ENCODE measurements at regions not wholly inside any gene's neighbourhood (a gene's known extent, or its start where the extent isn't known, plus 50 kb on each side); places are given as distances from the start of the nearest gene placed in this dataset.

DNA sequence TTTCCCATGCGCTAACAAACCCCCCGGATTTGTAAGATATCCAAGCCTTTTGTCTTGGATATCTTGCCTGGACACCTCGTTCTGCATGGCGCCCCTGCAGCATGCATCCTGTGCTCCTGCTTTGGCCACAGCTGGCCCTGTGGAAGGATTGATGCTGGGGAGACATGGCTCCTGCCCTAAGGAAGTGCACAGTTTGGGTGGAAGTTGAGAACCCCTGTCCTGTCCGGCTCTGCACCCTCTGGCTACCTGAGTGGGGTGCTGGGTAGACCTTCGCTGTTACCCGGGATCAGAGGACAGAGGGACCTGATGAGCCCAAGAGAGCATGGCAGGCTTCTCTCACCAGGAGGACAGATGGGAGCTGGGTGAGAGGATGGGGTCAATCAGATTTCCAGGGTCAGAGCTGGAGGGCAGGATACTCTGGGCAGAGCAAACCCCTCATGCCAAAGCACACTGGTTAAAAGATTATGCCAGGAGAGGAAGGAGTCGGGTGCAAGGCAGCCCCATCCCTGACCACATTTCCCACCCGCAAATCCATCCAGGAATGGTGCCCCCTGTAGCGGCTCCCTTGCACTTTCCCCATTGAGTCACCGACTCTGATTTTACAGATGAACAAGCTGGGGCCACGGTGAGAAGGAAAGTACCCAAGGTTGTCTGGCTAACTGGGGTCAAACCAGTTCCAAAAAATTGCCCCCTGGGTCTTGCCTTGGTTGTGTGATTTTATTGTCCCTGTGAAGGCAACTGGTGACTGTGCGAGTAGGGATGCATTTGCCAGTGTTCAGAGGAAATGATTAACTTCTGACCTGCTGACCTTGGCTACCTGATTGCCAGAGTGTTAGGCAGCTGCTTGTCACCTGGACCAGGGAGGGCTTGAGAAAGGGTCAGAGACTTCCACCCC lies 290.1 kb upstream of the ZMIZ1 start:
- TF ChIP-seq, protein P1, sequence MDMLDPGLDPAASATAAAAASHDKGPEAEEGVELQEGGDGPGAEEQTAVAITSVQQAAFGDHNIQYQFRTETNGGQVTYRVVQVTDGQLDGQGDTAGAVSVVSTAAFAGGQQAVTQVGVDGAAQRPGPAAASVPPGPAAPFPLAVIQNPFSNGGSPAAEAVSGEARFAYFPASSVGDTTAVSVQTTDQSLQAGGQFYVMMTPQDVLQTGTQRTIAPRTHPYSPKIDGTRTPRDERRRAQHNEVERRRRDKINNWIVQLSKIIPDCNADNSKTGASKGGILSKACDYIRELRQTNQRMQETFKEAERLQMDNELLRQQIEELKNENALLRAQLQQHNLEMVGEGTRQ (IDR thresholded peaks at IDR 0.05; ENCODE audit: borderline replicate concordance, low read depth, low read length) = no peak
- TF ChIP-seq, protein P2, sequence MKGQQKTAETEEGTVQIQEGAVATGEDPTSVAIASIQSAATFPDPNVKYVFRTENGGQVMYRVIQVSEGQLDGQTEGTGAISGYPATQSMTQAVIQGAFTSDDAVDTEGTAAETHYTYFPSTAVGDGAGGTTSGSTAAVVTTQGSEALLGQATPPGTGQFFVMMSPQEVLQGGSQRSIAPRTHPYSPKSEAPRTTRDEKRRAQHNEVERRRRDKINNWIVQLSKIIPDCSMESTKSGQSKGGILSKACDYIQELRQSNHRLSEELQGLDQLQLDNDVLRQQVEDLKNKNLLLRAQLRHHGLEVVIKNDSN (IDR thresholded peaks at IDR 0.05; ENCODE audit: borderline replicate concordance, low read depth) = no peak
- TF ChIP-seq NRF1 (IDR thresholded peaks at IDR 0.05; ENCODE audit: low read depth, low read length) (no peak), YY1 (IDR thresholded peaks at IDR 0.05; ENCODE audit: low read depth) (no peak), CHD2 (IDR thresholded peaks at IDR 0.05; ENCODE audit: low read length, partially characterized antibody) (no peak), GABPA (IDR thresholded peaks at IDR 0.05; ENCODE audit: low read depth) (no peak), NFIC (IDR thresholded peaks at IDR 0.05; ENCODE audit: borderline replicate concordance) (no peak), ELF1 (IDR thresholded peaks at IDR 0.05) (no peak), TCF12 (IDR thresholded peaks at IDR 0.05) (no peak)
- TF ChIP-seq, protein P3, sequence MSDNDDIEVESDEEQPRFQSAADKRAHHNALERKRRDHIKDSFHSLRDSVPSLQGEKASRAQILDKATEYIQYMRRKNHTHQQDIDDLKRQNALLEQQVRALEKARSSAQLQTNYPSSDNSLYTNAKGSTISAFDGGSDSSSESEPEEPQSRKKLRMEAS (IDR thresholded peaks at IDR 0.05; ENCODE audit: low read depth) = no peak
- TF ChIP-seq, protein P4, sequence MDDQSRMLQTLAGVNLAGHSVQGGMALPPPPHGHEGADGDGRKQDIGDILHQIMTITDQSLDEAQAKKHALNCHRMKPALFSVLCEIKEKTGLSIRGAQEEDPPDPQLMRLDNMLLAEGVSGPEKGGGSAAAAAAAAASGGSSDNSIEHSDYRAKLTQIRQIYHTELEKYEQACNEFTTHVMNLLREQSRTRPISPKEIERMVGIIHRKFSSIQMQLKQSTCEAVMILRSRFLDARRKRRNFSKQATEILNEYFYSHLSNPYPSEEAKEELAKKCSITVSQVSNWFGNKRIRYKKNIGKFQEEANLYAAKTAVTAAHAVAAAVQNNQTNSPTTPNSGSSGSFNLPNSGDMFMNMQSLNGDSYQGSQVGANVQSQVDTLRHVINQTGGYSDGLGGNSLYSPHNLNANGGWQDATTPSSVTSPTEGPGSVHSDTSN (IDR thresholded peaks at IDR 0.05) = no peak
- Histone ChIP-seq H4K20me1 (ENCODE audit: insufficient read depth) (no peaks in the 10 kb centered on the region), H3K36me3 (replicated peaks in 1 of 2; ENCODE audit: control insufficient read depth in 1 of 2, insufficient read depth in 2 of 2, low read length in 1 of 2) (no peaks in the 10 kb centered on the region), H3K79me2 (ENCODE audit: insufficient read depth) (no peaks in the 10 kb centered on the region), H3K4me3 (ENCODE audit: low read depth in 2 of 2, low read length in 1 of 2) (no peak overlapping the region), H3K4me1 (ENCODE audit: control insufficient read depth in 1 of 2, insufficient read depth in 2 of 2, low read depth in 1 of 2, low read length in 1 of 2) (peaks cover 15 to 41% of the 10 kb centered on the region in 2 experiments; a peak in 3 of 4 replicates), H3K9me2 (no peaks in the 10 kb centered on the region), H3F3A (replicated peaks; ENCODE audit: insufficient read depth) (no peaks in the 10 kb centered on the region), H3K27ac (ENCODE audit: low read depth in 2 of 2, low read length in 1 of 2) (no peak overlapping the region; a peak in 1 of 4 replicates), H3K27me3 (ENCODE audit: insufficient read depth) (no peaks in the 10 kb centered on the region; the same call in 1 of the 2 replicates), H2AFZ (ENCODE audit: low read depth) (no peak overlapping the region), H3K9ac (no peak overlapping the region), H3K4me2 (peak overlapping the region; percentile 28; the same call in 1 of the 2 replicates), H3K9me3 (no peaks in the 10 kb centered on the region)
- no peak for DNase-seq
- CTCF ChIA-PET = interaction anchor here (0.6 to 1.2 kb wide), 4 partner anchors 112 to 731 kb away, joined by 3 to 4 read pairs (median 3); no protein-coding TSS in a partner anchor
- WGBS (ENCODE audit: low lambda C conversion rate) = 91% methylated on average over 13 of the region's 13 CpGs
- POLR2A ChIA-PET = no interaction called here

DNA sequence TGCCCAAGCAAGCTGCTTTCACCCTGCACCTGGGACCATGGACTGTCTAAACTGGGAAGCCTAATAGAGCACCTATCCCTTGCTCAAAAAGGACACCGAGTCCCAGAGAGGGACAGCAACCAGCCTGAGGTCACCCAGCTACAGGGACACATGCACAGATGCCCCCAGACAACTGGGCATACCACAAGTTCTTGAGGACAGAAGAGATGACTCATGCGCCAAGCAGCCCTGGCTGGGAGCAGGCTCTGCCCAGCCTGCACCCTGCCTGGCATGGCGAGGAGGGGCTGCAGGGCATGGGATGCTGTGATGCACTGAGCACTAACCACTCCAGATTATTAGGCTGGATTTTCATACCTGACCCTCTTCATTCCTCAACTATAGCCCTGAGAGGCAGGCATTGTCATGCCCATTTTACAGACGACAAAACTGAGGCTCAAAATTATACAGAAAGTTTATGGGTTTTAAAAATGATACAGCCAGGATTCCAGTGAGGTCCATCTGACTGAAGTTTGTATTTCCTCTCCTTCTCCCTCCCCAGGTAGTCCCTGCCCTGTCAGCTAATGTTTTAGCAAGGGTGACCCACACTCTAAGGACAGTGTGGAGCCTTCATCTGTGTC lies 289.3 kb upstream of the ZMIZ1 start:
- WGBS (ENCODE audit: low lambda C conversion rate) = 73% methylated on average over 3 of the region's 4 CpGs
- no peak for DNase-seq
- H3F3A ChIP-seq (replicated peaks; ENCODE audit: insufficient read depth) = no peaks in the 10 kb centered on the region
- H3K27me3 ChIP-seq (ENCODE audit: insufficient read depth) = no peaks in the 10 kb centered on the region; the same call in 1 of the 2 replicates
- H3K4me2 ChIP-seq = peak overlapping the region; percentile 28; the same call in 1 of the 2 replicates
- no peaks in the 10 kb centered on the region for H3K9me3 ChIP-seq
- no peaks in the 10 kb centered on the region for H3K36me3 ChIP-seq (replicated peaks in 1 of 2; ENCODE audit: control insufficient read depth in 1 of 2, insufficient read depth in 2 of 2, low read length in 1 of 2)
- POLR2A ChIA-PET = no interaction called here
- CTCF ChIA-PET = interaction anchor here (0.6 to 1.2 kb wide), 2 partner anchors 111 to 121 kb away, joined by 3 to 4 read pairs; no protein-coding TSS in a partner anchor
- no peak overlapping the region for H2AFZ ChIP-seq (ENCODE audit: low read depth)
- H3K27ac ChIP-seq (ENCODE audit: low read depth in 2 of 2, low read length in 1 of 2) = no peak overlapping the region
- no peaks in the 10 kb centered on the region for H4K20me1 ChIP-seq (ENCODE audit: insufficient read depth)
- TF ChIP-seq CHD2 (IDR thresholded peaks at IDR 0.05; ENCODE audit: low read length, partially characterized antibody) (no peak), FOSL2 (IDR thresholded peaks at IDR 0.05; ENCODE audit: borderline replicate concordance, low read depth) (peak; percentile 65; the same call in 1 of the 2 replicates), JUND (IDR thresholded peaks at IDR 0.05) (peak; percentile 65; the same call in 1 of the 2 replicates), TCF12 (IDR thresholded peaks at IDR 0.05) (peak; percentile 49; the same call in 1 of the 2 replicates), RAD21 (IDR thresholded peaks at IDR 0.05; ENCODE audit: low read length) (no peak), TAF1 (IDR thresholded peaks at IDR 0.05; ENCODE audit: borderline replicate concordance, low read depth, low read length) (no peak), YY1 (IDR thresholded peaks at IDR 0.05; ENCODE audit: low read depth) (no peak)
- TF ChIP-seq, protein P4 (IDR thresholded peaks at IDR 0.05) = peak; percentile 9; the same call in 1 of the 2 replicates
- TF ChIP-seq, protein P2 (IDR thresholded peaks at IDR 0.05; ENCODE audit: borderline replicate concordance, low read depth) = no peak
- no peak overlapping the region for H3K9ac ChIP-seq
- H3K9me2 ChIP-seq = no peaks in the 10 kb centered on the region
- no peak overlapping the region for H3K4me3 ChIP-seq (ENCODE audit: low read depth in 2 of 2, low read length in 1 of 2)
- no peaks in the 10 kb centered on the region for H3K79me2 ChIP-seq (ENCODE audit: insufficient read depth)
- H3K4me1 ChIP-seq (ENCODE audit: control insufficient read depth in 1 of 2, insufficient read depth in 2 of 2, low read depth in 1 of 2, low read length in 1 of 2) = peaks cover 15 to 41% of the 10 kb centered on the region in 2 experiments; a peak in 3 of 4 replicates
